Embryonic facial prominence (tissue), 1 donor: ENCODE measurements at regions not wholly inside any gene's neighbourhood (a gene's known extent, or its start where the extent isn't known, plus 50 kb on each side); places are given as distances from the start of the nearest gene placed in this dataset.
"Not testable (repeated sequence)": the region's sequence is repeated elsewhere in the genome, so short reads cannot be mapped to it uniquely, and the experiment has no call there.

Experiments
- DNase-seq: peaks from one replicate; pipeline ENCODE4 v3.0.0-alpha.2; 2016; ENCODE audit errors: extremely low spot score

DNA sequence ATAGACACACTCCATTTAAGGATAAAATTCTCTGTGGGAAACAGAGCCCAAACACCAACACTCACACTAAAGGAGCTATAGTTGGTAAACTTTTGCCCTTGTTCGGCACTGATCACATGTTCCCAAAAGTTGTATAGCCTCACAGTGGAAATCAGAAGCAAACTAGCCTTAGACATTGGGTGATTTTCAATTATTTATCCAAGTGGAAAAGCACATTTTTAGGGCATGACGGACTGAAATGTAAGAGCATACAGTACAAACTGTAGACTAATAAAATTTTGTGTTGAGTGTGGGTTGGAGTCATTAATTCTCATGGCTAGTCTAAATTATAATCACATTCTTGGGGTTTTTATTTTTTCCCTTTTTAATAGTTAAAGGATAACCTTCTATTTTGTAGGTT lies 202.4 kb downstream of the MOXD1 start:
- DNase-seq = no peak

DNA sequence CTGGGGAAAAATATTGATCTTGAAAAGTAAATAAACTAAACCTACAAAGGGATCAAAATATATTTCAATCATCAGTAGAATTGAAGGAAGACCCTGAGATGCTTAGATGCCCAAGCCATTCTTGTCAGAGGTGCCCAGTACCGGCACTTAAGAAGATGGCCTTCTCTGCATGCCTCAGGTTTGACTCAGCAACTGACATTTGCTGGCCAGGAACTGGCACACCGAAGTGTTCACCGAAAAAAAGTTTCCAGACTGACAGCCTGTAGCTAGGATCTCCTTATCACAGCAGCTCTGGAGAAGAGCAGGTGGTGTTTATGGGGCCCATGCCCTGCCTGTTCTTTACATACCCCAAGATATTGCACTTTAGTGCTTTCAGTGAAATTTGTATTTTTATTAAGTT lies 203.2 kb downstream of the MOXD1 start:
- no peak for DNase-seq

DNA sequence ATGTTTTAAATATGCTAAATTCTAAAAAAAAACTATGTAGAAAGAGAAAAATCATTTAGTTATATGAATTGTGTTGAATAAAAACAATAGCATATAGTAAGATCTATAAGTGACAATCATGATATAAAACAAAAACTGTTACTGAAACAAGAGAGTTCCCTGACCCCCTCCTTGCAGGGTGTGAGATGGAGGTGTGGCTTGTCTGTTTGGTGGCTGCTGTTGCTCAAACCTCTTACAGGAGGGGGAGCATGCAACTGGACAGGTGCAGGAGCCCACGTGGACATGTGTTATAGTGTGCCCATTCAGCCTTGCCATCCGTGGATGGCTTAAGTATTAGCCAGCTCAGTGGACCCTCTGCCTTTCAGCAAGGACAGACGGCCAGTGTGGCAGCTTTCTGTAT lies 206.7 kb downstream of the MOXD1 start:
- DNase-seq = no peak

DNA sequence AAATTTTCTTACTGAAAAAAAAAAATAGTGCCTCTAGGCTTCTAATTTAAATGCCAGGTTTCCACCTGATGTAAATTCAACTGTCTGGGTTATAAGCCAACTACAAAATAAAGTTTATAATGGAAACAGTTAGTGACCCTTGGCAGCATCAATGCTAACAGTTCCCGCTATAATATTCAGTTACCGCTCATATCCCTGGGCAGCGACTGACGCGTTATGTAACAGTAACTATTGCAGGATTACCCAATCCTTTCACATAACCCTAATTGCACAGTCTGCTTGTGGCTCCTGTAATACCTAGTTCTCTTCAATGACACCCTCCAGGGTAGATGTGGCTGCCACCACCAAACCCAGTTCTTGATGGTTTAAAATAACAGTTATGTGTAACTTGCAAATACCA lies 208.6 kb downstream of the MOXD1 start:
- no peak for DNase-seq

DNA sequence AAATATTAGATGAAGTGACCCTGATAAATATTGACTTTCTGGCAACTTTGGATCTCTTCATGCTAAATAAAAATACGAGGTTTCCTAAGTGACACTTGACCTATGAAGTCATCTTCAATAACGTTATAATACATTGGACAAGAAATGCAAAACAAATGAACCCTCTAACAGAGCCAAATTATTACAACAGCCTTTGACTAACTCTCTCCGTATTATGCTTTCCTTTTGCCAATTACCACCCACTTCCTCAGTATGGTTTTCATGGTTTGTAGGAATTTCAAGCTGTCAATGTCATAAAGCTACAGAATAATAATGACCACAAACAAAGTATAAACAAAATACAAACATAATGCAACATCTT lies 210.5 kb downstream of the MOXD1 start:
- no peak for DNase-seq

DNA sequence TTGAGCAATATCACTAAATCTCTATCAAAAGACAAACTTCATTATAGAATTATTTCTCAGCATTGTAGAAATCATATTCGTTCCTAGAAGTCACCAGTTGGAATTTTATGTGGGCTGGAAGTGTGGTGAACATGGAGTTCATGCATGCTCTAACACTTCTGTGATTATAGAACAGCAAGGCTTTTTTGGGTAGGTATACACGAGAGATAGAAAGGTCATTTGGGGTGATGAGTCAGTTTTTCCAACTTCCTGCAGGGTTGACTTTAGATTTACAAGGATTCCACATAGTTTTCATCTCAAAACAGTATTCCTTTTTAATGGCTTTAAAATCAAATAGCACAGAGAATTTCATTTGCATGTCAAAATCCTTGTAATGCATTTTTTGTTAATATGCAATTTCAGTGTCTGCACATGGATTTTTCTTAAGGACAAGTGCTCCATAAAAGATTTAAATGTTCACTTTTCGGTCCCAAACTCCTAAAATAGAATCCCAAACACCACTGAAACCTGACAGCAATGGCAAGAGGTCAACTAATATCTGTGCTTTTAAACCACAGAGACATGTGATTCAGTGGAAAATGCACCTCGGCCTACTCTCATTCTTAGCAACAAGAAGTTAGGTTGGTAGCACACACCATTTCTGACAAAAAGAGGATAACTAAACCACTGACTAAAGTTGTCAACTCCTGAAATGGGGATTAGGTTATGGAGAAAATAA lies 211.0 kb downstream of the MOXD1 start:
- no peak for DNase-seq

DNA sequence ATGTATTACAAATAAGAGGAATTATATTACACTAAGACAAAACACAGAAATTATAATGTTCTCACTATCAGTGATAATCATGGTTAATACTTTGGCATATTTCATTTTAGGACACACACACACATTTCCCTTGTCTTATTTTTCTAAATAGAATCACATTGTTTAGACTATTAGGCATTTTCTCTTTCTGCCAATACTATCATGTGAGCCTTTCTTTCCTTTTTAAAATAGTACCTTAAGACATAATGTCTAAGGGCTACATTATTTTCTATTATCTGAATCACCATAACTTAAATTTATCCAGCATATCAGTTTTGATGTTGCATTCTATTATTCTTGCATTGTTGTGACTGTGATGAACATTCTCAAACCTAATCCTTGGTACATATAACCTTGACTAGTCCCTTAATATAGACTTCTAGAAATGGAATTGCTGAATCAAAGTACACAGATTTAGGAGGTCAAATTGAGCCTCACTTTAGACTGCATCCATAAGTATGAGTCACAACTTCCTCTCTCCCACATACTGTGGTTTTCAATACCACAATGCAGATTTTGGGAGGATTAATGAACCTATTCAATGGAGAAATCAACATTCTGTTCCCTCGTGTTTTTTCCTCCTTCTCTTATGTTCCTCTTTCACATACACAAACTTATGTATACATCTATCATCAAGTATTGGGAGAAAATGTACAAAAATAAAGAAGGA lies 212.6 kb downstream of the MOXD1 start:
- DNase-seq = no peak

DNA sequence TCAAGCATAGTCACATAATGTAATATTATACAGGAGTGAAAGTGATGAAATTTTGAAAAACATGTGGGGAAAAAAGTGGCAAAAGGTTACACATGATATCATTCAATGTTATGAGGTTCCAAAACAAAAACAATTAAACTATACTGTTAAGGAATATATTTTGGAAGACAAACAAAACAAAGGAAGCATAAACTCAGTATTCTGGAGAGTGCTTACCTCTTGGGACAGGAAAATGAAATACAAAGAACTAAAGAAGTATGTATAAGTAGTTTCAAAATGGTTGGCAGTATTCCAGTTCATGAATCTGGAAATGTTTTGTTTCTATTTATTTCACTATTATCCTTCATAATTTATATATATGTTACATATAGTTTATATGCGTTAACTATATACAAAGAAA lies 213.5 kb downstream of the MOXD1 start:
- DNase-seq = no peak

DNA sequence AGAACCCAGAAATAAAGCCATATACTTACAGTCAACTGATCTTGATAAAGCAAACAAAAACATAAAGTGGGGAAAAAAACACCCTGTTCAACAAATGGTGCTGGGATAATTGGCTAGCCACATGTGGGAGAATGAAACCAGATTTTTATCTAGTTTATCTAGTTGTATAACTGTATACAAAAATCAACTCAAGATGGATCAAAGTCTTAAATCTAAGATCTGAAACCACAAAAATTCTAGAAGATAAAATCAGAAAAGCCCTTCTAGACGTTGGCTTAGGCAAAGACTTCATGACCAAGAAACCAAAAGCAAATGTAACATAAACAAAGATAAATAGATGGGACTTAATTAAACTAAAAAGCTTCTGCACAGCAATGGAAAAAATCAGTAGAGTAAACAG lies 216.3 kb downstream of the MOXD1 start:
- not testable (repeated sequence) for DNase-seq

DNA sequence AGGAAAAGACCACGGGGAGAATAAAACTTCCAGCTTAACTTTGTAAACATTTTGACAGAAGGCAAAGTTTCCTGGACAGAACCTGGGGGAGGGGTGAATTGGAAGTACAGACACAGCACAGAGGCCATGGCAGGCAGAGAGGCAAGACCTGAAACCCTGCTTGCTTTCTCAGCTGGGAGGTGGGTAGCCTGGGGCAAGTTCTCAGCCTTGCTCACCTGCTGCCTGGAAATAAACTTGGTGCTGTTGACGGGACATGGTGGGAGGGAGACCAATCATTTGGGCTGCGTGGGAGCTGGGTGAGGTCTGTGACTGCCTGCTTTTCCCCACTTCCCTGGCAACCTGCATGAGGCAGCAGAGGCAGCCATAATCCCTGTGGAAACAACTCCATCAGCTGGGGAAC lies 221.3 kb downstream of the MOXD1 start:
- no peak for DNase-seq

DNA sequence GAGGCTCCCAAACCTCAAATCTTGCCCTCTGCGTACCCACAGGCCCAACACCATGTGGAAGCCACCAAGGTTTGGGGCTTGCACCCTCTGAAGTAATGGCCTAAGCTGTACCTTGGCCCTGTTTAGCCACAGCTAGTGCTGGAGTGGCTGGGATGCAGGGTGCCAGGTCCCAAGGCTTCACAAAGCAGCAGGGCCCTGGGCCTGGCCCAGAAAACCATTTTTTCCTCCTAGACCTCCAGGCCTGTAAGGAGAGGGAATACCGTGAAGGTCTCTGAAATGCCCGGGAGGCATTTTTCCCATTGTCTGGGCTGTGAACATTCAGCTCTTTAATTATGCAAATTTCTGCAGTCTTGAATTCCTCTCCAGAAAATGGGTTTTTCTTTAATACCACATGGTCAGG lies 223.7 kb upstream of the CCN2 start:
- no peak for DNase-seq

DNA sequence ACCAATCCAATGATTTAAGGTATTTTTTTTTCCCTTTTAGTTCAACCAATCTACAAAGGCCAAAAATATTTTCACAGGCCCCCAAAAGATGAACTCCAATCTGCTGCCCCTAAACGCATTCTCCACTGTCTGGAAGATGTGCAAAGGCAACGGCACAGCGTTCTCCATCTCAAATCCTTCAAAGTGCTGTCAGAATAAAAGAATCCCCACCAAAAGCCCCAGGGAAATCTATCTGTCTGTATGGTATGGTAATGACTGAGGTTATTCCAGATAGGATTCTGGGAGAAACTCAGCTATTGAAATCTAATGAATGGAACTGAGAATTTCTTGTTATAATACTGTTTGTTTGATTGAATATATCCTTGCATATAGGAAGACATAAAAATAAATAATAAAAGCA lies 217.8 kb upstream of the CCN2 start:
- no peak for DNase-seq

DNA sequence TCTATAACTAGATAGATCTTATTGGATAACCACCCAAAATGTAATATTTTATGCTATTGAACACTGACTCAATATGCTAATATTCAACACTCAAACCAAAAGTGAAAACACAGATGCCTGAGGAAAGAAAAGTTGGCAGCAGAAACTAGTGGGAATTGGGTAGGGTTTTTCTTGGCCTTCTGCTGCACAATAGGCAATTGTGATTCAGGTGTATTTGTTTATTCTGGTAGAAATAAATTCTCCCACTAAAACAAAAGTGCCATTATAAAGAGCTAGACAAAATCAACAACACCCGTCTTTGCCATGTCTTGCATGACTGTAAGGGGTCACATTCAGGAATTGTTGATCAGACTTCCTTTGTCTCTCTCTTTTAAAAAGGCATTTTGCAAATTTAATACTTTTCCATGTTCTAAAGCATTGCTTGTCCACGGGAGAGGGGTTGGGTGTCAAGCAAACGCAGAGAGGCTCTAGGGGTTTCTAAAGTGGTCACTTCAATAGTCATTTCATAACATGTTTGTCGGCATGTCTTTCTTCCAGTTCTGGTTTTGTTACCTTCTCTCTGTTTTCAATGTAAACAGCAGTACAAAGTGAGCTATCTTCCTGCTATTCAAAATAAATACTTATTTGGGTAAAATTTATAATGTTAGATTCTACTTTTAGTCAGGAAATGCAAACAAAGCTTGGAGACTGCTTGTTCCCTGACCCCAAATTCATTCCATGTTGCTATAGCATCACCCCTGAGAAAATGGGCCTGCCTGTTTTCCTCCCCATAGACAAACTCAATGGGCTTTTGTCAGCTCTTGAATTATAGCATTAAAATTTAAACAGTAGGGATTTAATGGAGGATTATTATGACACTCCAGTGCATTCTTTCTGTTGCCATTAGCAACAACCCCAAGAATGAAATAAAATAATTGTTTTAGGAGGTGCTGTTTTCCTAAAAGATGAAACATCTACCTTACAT lies 217.0 kb upstream of the CCN2 start:
- DNase-seq = no peak

DNA sequence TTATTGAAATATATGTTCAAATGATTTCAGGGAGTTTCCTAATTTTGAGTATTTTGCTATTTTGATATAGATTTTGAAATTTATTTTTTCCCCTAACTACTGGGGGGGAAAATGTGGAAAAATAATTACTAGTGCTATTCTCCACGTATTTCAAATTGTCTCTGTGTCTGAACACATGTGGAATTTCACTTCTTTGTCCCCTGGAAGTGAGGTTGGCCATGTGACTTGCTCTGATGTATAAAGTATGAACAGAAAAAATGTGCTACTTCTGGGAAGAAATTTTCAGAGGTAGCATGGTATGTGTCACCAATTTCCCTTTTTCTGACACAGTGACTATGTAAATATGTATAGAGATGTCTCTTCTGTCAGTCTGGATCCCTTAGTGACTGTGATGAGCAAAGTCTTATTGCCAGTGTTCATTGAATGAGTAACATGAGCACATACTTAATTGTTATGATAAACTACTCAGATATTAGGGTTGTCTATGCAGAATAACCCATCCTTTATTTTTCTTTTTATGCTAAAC lies 215.4 kb upstream of the CCN2 start:
- DNase-seq = no peak

DNA sequence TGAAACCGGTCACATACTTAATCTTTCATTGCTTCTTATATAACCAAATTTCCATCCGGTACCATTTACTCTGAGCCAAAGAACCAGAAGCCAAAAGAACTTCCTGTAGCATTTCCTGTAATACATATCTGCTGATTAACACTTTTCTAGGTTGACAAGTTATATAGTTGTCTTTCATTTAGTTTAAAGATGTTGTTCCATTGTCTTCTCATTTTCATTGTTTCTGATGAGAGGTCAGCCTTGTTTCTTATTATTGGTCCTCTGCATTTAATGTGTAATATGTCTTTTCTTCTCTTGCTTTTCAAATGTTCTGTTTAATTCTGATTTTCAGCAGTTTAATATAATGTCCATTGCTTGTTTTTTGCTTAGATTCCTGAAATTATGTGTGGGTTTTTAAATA lies 214.5 kb upstream of the CCN2 start:
- DNase-seq = no peak

DNA sequence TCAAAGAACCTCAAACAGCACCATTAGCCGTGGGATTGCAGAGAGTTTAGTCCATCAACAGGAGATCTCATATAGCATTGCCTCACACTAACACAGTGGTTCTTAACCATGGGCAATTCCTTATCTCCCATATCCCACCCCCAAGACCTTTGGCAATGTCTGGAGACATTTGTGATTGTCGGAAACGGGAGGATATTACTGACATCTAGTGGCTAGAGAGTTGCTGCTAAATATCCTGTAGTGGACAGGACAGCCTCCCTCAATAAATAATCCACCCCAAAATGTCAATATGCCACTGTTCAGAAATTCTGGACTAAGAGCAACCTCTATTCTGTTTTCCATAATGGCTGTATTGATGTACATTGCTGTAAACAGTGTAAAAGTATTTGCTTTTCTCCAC lies 210.1 kb upstream of the CCN2 start:
- DNase-seq = no peak

DNA sequence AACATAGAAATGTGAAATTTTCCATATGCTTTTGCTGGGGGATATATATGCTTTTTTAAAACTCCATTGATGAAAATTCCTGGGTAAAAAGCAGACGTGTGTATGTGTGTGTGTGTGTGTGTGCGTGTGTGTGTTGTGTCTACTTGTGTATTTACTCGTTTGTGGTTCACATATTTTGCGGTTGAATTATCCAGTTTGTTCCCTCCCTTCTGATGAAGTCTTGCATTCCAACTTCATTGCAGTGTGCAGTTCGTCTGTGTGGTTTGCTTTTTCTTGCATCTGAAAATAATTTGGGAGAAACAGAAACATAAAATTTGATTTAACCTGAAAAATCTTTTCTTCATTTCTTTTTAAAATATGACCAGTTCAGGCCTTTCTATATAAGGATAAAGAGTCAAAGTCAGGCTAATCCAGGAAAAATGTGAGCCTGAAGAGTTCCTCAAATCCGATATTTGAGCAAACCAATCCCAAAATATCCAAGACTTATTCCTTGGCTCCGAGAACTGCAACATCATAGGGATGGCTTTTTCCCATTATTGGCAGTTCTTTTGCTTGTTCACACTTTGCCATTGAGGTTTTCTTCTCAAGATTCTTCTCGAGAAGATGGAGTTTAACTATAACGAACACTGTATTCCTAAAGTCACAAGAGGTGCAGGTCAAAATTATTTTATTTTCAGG lies 202.2 kb upstream of the CCN2 start:
- peak; percentile 86 for DNase-seq

DNA sequence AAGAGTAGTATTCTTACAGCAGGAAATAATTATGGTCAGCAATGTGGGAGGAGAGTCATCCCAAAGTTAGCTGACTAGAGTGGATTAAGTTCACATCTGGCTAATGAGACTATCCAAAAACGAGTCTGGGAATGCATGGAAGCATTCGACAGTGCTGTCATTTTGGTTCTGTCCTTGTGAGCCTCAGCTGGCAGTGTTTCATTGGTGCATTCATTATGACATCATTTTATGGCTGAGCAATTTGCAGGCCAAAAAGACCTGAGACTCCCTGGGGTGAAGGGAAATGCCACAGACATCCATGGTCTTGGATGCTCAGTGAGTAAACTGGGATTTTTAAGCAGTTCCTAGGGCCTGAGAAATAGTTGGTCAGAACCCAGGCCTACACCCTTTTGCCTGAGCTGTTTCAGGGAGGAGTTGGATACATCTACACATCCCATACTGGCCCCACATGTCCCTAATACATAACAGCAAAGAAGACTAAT lies 196.4 kb upstream of the CCN2 start:
- DNase-seq = peak; percentile 50

DNA sequence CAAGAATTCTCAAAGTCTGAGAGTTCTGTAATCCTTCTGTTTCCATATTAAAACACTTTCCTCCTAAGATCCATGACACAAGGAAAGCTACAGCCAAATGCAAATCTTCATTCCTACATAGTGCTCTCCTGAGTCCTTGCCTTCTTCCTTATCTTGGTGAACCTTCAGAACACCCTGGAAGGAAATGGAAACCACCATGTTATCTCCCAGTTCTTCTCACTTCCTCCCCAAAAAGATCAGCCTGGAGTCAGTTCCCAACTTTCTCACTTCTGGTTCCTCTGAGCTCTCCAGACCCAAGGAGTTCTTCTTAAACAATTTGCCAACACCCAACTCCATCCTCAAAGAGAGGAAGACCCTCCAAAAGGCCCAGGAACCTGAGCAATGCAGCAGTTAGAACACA lies 193.3 kb upstream of the CCN2 start:
- DNase-seq = no peak

DNA sequence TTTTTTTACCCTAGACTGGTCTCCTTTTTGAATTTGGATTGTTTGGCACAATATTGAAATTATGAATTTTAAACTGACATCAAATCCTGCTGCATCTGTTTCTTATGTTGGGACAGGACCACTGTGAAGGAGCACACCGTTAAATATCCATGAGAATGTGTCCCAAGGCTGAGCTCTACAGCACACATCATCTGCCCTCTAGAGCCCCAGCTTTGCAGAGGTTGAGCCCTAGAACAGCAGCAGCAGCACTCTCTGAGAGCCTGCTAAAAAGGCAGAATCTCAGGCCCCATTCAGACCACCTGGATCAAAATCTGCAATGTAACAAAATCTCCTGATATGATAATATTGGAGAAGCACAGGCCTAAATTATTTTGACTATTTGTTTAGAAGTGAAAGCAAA lies 192.1 kb upstream of the CCN2 start:
- no peak for DNase-seq

DNA sequence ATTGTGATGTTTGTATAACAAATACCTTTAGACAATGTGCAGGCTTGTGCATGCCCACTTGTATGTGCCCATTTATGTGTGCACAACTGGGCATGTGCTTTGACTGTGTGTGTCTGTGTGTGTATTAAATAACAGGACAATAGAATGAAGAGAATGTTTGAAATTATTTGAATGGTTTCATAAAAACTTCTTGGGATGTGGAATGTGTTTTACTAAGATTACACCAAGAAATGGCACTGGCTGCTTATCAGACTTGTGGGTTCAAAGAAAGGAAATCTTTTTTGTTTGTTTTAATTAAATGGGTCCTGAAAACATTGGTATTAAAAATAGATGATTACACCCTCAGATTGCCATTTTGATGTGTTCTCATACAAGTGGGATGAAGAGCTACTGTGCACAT lies 191.6 kb upstream of the CCN2 start:
- no peak for DNase-seq

DNA sequence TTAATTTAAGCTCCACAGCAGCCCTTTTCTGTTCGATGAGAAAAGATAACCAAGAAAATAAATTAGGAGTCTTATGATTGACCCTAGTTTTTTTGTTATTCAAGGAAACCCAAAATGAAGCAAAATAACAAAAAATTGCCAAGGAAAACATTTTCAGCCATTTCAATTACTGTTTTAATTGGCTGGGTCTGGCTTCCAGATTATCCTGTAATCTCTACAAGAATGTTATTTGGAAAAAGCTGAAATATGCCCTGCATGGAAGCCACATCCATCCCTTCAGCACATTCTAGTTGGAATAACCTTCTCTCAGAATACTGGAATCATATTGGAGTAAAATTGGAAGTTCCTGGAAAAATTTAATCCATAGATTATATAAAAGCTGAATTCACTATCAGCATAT lies 191.1 kb upstream of the CCN2 start:
- no peak for DNase-seq
